Endothelial cell of umbilical vein (primary cell): ENCODE measurements at regions not wholly inside any gene's neighbourhood (a gene's known extent, or its start where the extent isn't known, plus 50 kb on each side); places are given as distances from the start of the nearest gene placed in this dataset.

ENCODE experiments used
- BruUV-seq: library from RNA; stranded (reverse); fragments of 400-500 nt; replicated peaks from 2 replicates; lab custom pipeline; 2021; lab: Mats Ljungman, UMichigan
- CTCF ChIA-PET: fragments of 300-600, 350-600 bp; sonication (Branson Sonifier 250); formaldehyde crosslinking; loops from one replicate; lab custom pipeline; 2021; ENCODE audit warnings: antibody characterized with exemption, inconsistent platforms; lab: Charles Lee
- POLR2A ChIA-PET: fragments of 300-600, 350-600 bp; sonication (Branson Sonifier 250); formaldehyde crosslinking; loops from one replicate; lab custom pipeline; 2021; ENCODE audit warnings: antibody characterized with exemption, inconsistent platforms; lab: Charles Lee
- DNase-seq: peaks from one replicate; pipeline ENCODE4 v3.0.0-alpha.2; 2011; ENCODE audit warnings: low read depth, low spot score
- FAIRE-seq: peaks from 2 replicates; lab custom pipeline; 2011; peaks lifted over from hg19 to GRCh38; lab: Jason Lieb, UNC
- H2AFZ ChIP-seq: 2 replicates; pipeline ENCODE4 v1.6.0; 2012; ENCODE audit warnings: low read depth, low read length, control low read depth, inconsistent platforms
- H3K27ac ChIP-seq: 2 replicates; pipeline ENCODE4 v1.5.1; 2011; ENCODE audit warnings: low read depth, mild to moderate bottlenecking, control low read depth, low read length, moderate library complexity; ENCODE audit not compliant: insufficient read depth
- H3K27me3 ChIP-seq, 2 experiments: 2 replicates each; pipeline versions ENCODE4 v1.6.0 to v1.6.1; 2011; ENCODE audit warnings: low read length in 2 of 2, mixed read lengths in 1 of 2; ENCODE audit not compliant: control insufficient read depth in 2 of 2, insufficient read depth in 2 of 2
- H3K36me3 ChIP-seq, 2 experiments: 2 replicates in 1 of 2; 3 replicates in 1 of 2; pipeline ENCODE4 v1.5.1; 2011; ENCODE audit warnings: low read length in 2 of 2, mild to moderate bottlenecking in 1 of 2, moderate library complexity in 1 of 2; ENCODE audit not compliant: control insufficient read depth in 2 of 2, insufficient read depth in 2 of 2; ENCODE audit errors: extremely low read depth in 1 of 2
- H3K4me1 ChIP-seq: 3 replicates; pipeline ENCODE4 v1.5.1; 2011; ENCODE audit warnings: mild to moderate bottlenecking, low read length; ENCODE audit not compliant: control insufficient read depth, insufficient read depth; ENCODE audit errors: extremely low read depth
- H3K4me2 ChIP-seq: 2 replicates; pipeline ENCODE4 v1.6.1; 2011; ENCODE audit warnings: low read length, control low read depth, mixed read lengths; ENCODE audit not compliant: insufficient read depth
- H3K4me3 ChIP-seq, 3 experiments: fragments of 200-600 bp in 1 of 3; sonication (generic), shearing (Covaris generic) in 1 of 3; replicated peaks in 1 of 3; 2 replicates each; pipeline ENCODE4 v1.5.1; 2011 to 2016; ENCODE audit warnings: control low read depth in 3 of 3, low read length in 3 of 3, mild to moderate bottlenecking in 2 of 3, inconsistent platforms in 1 of 3, low read depth in 1 of 3, moderate library complexity in 1 of 3; ENCODE audit not compliant: insufficient read depth in 1 of 3
- H3K79me2 ChIP-seq: 2 replicates; pipeline ENCODE4 v1.6.0; 2012; ENCODE audit warnings: low read length, inconsistent platforms; ENCODE audit not compliant: control insufficient read depth, insufficient read depth
- H3K9ac ChIP-seq: replicated peaks from 2 replicates; pipeline ENCODE3; 2011; ENCODE audit warnings: low read length, control low read depth; ENCODE audit not compliant: insufficient read depth; ENCODE audit errors: extremely low read depth
- H3K9me1 ChIP-seq: replicated peaks from 3 replicates; pipeline ENCODE4 v1.6.0; 2011; ENCODE audit warnings: mild to moderate bottlenecking, low read length; ENCODE audit not compliant: control insufficient read depth, insufficient read depth; ENCODE audit errors: extremely low read depth
- H3K9me3 ChIP-seq: replicated peaks from 2 replicates; pipeline ENCODE4 v1.5.1; 2012; ENCODE audit warnings: low read length, inconsistent platforms; ENCODE audit not compliant: control insufficient read depth, insufficient read depth
- H4K20me1 ChIP-seq: replicated peaks from 2 replicates; pipeline ENCODE3; 2011; ENCODE audit warnings: mild to moderate bottlenecking, low read length; ENCODE audit not compliant: control insufficient read depth, insufficient read depth; ENCODE audit errors: extremely low read depth
- EZH2 ChIP-seq: IDR thresholded peaks from 2 replicates; pipeline ENCODE4 v1.6.1; 2012; ENCODE audit warnings: borderline replicate concordance, low read depth, mild to moderate bottlenecking, moderate library complexity, low read length, inconsistent platforms; ENCODE audit not compliant: severe bottlenecking
- FOS ChIP-seq: IDR thresholded peaks from 2 replicates; pipeline ENCODE4 v1.6.1; 2011; ENCODE audit warnings: mild to moderate bottlenecking, low read length, moderate library complexity, borderline replicate concordance; ENCODE audit not compliant: insufficient read depth
- GATA2 ChIP-seq: IDR thresholded peaks from 2 replicates; pipeline ENCODE4 v1.7.0; 2011; ENCODE audit warnings: low read depth, mild to moderate bottlenecking, moderate library complexity, mixed read lengths, low read length; ENCODE audit not compliant: insufficient read length, insufficient read depth
- JUN ChIP-seq: IDR thresholded peaks from 2 replicates; pipeline ENCODE4 v1.6.1; 2011; ENCODE audit warnings: borderline replicate concordance, low read depth; ENCODE audit not compliant: insufficient read length, insufficient read depth
- POLR2AphosphoS5 ChIP-seq: IDR thresholded peaks from 2 replicates; pipeline ENCODE4 v1.6.1; 2012; ENCODE audit warnings: low read depth, mild to moderate bottlenecking, control low read depth, low read length, moderate library complexity; ENCODE audit not compliant: insufficient read depth
- dilution Hi-C: fragments of 300-500 bp; cut with MboI; formaldehyde crosslinking; loops from one replicate; pipeline ENCODE4 v1.15.0; 2019; ENCODE audit warnings: low sequenced_read_pairs; ENCODE audit not compliant: extremely low pct_ligation_motif_present
- intact Hi-C: fragments of 100-400 bp; cut with micrococcal nuclease; formaldehyde crosslinking; loops from one replicate; pipeline ENCODE4 v1.10.0; 2022

DNA sequence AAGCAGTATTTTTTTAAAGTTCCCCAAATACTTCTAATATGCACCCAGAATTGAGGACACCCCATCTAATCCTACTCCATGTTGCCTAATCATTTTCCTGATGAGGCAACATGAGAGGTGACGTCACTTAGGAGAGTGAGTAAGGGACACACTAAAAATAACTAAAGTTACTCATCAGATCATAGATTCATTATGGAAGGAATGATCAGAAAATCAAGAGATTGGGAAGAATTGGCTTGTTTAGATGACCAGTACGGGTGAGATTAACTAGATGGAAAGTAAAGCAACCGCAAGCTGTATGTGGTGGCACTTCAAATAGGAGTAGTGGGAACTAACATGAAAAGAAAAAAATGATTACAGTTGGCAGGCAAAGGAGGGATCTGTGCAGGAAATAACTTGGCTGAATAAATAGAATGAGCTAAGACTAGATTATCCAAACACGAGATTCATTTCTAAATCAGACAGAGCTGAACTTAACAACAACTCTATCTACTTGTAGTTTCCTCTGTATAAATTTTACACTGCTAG, 61.4 kb upstream of the CXADR start:
- Histone ChIP-seq H3K4me1 (peaks cover 15% of the 10 kb centered on the region), H3K36me3 (no peaks in the 10 kb centered on the region), H3K27ac (peak overlapping the region; percentile 28), H4K20me1 (no peaks in the 10 kb centered on the region), H3K9me3 (no peaks in the 10 kb centered on the region), H3K9ac (no peak overlapping the region), H3K4me3 (no peak overlapping the region), H3K9me1 (no peaks in the 10 kb centered on the region), H2AFZ (peak overlapping the region; percentile 62), H3K4me2 (peak overlapping the region; percentile 67), H3K27me3 (no peaks in the 10 kb centered on the region), H3K79me2 (no peaks in the 10 kb centered on the region)
- CTCF ChIA-PET: interaction anchor here (0.7 to 1.9 kb wide), 12 partner anchors 9 to 134 kb away, joined by 3 to 9 read pairs (median 4); no protein-coding TSS in a partner anchor
- TF ChIP-seq FOS: peak; percentile 21
- TF ChIP-seq POLR2AphosphoS5: no peak
- TF ChIP-seq JUN: peak; percentile 71
- FAIRE-seq: peak; percentile 72
- DNase-seq: peak; percentile 56
- intact Hi-C loops: loop anchor here (2.0 to 5.0 kb wide), 3 partner anchors 41 to 131 kb away; no protein-coding TSS in a partner anchor
- dilution Hi-C loops: no loop called here
- no TSS peak for BruUV-seq
- POLR2A ChIA-PET: interaction anchor here (0.6 kb wide), 1 partner anchor 17 kb away, joined by 3 read pairs; no protein-coding TSS in a partner anchor

DNA sequence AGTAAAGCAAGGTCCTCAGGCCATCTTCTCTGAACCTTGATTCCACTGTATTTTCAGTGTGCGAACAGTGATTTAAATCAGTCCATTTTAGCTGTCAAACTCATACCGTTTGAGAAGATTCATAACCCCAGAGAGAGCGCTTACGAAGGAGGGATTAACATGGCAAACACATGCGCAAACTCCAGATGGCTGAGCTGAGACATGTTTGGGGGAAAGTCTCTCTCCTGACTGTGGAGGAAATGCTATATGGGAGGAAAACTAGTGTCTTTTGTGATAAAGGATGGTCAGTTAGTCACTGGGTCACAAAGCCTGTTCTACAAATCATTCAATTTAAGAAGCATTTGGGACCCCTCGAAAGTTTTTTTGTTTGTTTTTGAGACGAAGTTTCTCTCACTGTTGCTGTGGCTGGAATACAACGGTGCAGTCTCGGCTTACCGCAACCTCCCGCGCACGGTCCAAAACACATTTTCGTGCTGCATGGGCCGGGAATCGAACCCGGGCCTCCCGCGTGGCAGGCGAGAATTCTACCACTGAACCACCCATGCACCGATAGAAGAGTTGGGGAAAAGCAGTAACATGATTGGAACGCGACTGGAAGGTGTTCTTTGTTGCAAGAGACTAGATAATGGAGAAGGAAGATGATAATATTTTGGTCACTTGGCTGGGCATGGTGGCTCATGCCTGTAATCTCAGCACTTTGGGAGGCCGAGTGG, 58.4 kb upstream of the CXADR start:
- no peaks in the 10 kb centered on the region for H3K79me2 ChIP-seq
- H4K20me1 ChIP-seq: no peaks in the 10 kb centered on the region
- BruUV-seq: TSS peak; percentile 100
- no peaks in the 10 kb centered on the region for H3K9me3 ChIP-seq
- no peaks in the 10 kb centered on the region for H3K36me3 ChIP-seq
- no peaks in the 10 kb centered on the region for H3K9me1 ChIP-seq
- dilution Hi-C loops: no loop called here
- H3K9ac ChIP-seq: peak overlapping the region; percentile 29
- intact Hi-C loops: loop anchor here (1.0 to 5.0 kb wide), 4 partner anchors 59 to 156 kb away; partner anchors contain the start of gene CXADR
- ChIA-PET POLR2A (no interaction called here), CTCF (interaction anchor here (0.9 to 1.6 kb wide), 2 partner anchors 68 to 131 kb away, joined by 4 to 5 read pairs; no protein-coding TSS in a partner anchor)
- H3K4me3 ChIP-seq: no peak overlapping the region
- TF ChIP-seq EZH2: no peak
- TF ChIP-seq GATA2: peak; percentile 22
- DNase-seq (peak; percentile 73), FAIRE-seq (peak; percentile 85)
- H3K4me1 ChIP-seq: peaks cover 15% of the 10 kb centered on the region
- peak overlapping the region; percentile 61 for H3K4me2 ChIP-seq
- H2AFZ ChIP-seq: peak overlapping the region; percentile 43
- H3K27ac ChIP-seq: peak overlapping the region; percentile 43
- no peaks in the 10 kb centered on the region for H3K27me3 ChIP-seq
